KMS-11 (cell line): ENCODE measurements at regions not wholly inside any gene's neighbourhood (a gene's known extent, or its start where the extent isn't known, plus 50 kb on each side); places are given as distances from the start of the nearest gene placed in this dataset.

Experiments used
- H2AFZ ChIP-seq: fragments of 200-600 bp; sonication (generic); 2 replicates; pipeline ENCODE4 v1.6.1; 2016; ENCODE audit warnings: antibody characterized with exemption, mixed run types, low read depth
- H3K27ac ChIP-seq: fragments of 200-600 bp; sonication (generic); 2 replicates; pipeline ENCODE4 v1.6.1; 2016; ENCODE audit warnings: mild to moderate bottlenecking, mixed run types
- H3K27me3 ChIP-seq: fragments of 200-600 bp; sonication (generic); 2 replicates; pipeline ENCODE4 v1.6.1; 2017; ENCODE audit warnings: mild to moderate bottlenecking, low read depth, mixed run types, moderate library complexity; ENCODE audit not compliant: insufficient read depth
- H3K36me3 ChIP-seq: fragments of 200-600 bp; sonication (generic); 2 replicates; pipeline ENCODE4 v1.6.1; 2017; ENCODE audit warnings: mild to moderate bottlenecking, mixed run types; ENCODE audit not compliant: insufficient read depth
- H3K4me1 ChIP-seq: fragments of 200-600 bp; sonication (generic); 2 replicates; pipeline ENCODE4 v1.6.1; 2016; ENCODE audit warnings: mild to moderate bottlenecking, low read depth, mixed run types; ENCODE audit not compliant: poor library complexity, severe bottlenecking
- H3K4me2 ChIP-seq: fragments of 200-600 bp; sonication (generic); 2 replicates; pipeline ENCODE4 v1.7.0; 2016; ENCODE audit warnings: mild to moderate bottlenecking, mixed run types
- H3K4me3 ChIP-seq: fragments of 200-600 bp; sonication (generic); IDR thresholded peaks from 2 replicates; pipeline ENCODE4 v1.6.1; 2017; ENCODE audit warnings: low read depth, low read length, mixed read lengths; ENCODE audit not compliant: insufficient read depth
- H3K79me2 ChIP-seq: fragments of 200-600 bp; sonication (generic); 2 replicates; pipeline ENCODE4 v1.6.1; 2016; ENCODE audit warnings: low read depth, mixed run types; ENCODE audit not compliant: insufficient read depth
- H3K9ac ChIP-seq: fragments of 200-600 bp; sonication (generic); 2 replicates; pipeline ENCODE4 v1.6.1; 2016; ENCODE audit warnings: mild to moderate bottlenecking, mixed run types
- H4K20me1 ChIP-seq: fragments of 200-600 bp; sonication (generic); 2 replicates; pipeline ENCODE4 v1.6.1; 2016; ENCODE audit warnings: mild to moderate bottlenecking, mixed run types; ENCODE audit not compliant: insufficient read depth
- TF ChIP-seq, protein P1 (sequence below): fragments of 200-600 bp; sonication (generic); conservative IDR thresholded peaks from 2 replicates; pipeline ENCODE4 v1.6.1; 2017; ENCODE audit warnings: low read depth, mild to moderate bottlenecking, antibody characterized with exemption, low read length, moderate library complexity, mixed read lengths

DNA sequence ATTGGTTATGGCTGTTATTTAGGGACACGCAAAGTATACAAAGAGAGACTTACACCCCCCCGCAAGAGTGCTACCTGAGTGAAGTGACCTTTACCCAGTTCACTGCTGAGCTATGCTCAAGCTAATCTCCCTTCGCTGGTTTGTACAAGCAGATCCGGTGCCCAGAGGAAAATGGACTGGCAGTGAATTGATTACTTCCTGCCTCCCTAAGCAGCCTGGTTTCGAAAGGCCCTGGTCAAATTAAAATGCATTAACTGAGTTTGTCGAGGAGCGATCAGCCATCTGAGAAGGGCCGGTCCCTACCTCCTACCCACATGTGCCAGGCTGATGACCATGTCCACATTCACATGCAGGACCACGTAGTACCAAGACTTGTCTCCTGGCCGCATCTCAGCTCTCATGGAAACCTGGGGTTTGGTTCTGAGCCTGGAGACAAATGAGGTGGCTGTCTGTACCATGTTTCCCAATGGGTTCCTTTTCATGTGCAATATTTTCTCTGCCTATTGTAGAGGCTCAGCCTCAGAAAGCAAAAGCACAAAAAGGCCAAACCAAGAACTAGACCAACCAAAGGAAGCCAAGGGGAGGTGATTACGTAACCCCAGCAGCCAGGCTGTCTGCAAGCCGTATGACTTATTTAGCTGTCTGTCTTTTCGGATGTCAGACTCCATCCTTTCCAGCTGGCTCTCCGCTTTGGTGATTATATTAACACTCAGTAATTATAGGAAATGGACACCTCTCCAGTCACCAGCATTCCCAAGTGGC, 284.7 kb upstream of the PWP1 start:
- no peaks in the 10 kb centered on the region for H4K20me1 ChIP-seq
- no peaks in the 10 kb centered on the region for H3K79me2 ChIP-seq
- no peaks in the 10 kb centered on the region for H3K4me1 ChIP-seq
- H2AFZ ChIP-seq: no peak overlapping the region
- no peak overlapping the region for H3K4me2 ChIP-seq
- H3K36me3 ChIP-seq: no peaks in the 10 kb centered on the region
- no peak overlapping the region for H3K4me3 ChIP-seq
- H3K9ac ChIP-seq: no peak overlapping the region
- TF ChIP-seq, protein P1, sequence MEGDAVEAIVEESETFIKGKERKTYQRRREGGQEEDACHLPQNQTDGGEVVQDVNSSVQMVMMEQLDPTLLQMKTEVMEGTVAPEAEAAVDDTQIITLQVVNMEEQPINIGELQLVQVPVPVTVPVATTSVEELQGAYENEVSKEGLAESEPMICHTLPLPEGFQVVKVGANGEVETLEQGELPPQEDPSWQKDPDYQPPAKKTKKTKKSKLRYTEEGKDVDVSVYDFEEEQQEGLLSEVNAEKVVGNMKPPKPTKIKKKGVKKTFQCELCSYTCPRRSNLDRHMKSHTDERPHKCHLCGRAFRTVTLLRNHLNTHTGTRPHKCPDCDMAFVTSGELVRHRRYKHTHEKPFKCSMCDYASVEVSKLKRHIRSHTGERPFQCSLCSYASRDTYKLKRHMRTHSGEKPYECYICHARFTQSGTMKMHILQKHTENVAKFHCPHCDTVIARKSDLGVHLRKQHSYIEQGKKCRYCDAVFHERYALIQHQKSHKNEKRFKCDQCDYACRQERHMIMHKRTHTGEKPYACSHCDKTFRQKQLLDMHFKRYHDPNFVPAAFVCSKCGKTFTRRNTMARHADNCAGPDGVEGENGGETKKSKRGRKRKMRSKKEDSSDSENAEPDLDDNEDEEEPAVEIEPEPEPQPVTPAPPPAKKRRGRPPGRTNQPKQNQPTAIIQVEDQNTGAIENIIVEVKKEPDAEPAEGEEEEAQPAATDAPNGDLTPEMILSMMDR: no peak
- no peak overlapping the region for H3K27ac ChIP-seq
- H3K27me3 ChIP-seq: no peaks in the 10 kb centered on the region

DNA sequence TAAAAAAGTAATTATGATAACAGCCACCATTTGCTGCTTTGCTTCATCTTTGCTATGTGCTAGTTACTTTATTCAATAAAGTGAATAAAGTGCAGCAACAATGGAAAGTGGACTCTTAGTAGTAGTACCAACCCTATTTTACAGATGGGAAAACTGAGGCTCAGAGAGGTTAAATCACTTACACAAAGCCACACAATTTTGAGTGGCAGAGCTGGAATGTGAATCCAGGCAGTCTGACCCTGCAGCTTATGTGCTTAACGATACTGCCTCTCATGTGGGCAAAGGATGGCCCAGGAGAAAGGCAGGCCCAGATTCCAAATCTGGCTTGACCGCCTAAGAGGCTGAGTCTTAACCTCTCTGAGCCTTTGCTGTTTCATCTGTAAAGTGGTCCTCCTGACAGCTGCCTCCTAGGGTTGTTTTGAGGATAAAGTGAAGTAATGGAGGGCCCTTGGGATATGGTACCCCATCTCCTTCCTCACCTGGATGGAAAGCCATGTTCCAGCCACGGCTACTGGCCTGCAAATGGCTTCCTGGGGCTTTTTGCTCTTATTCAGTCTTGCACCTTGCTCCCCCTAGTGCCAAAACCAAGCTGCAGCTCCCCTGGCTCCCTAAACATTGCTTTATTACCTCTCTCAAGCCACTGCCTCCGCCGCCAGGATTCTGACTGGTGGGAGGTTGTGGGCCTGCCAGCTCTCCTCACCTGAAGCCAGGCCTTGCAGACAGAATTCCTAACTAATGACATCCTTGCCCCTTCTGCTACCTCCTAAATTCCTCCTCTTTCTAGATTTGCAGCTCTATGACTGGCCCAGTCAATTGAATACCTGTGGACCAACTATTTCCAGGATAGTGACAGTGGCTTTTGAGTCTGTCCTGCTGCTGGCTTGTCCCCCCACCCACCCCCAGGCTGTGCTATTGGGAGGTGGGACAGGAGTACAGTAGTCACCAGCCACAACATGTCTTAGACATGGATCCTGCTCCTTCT, 283.3 kb upstream of the PWP1 start:
- no peaks in the 10 kb centered on the region for H3K79me2 ChIP-seq
- no peaks in the 10 kb centered on the region for H3K36me3 ChIP-seq
- H4K20me1 ChIP-seq: no peaks in the 10 kb centered on the region
- peak overlapping the region; percentile 28; the same call in 1 of the 2 replicates for H2AFZ ChIP-seq
- H3K4me2 ChIP-seq: no peak overlapping the region
- no peaks in the 10 kb centered on the region for H3K4me1 ChIP-seq
- H3K27me3 ChIP-seq: no peaks in the 10 kb centered on the region
- H3K4me3 ChIP-seq: no peak overlapping the region
- no peak overlapping the region for H3K27ac ChIP-seq
- no peak overlapping the region for H3K9ac ChIP-seq
- TF ChIP-seq, protein P1: peak; percentile 50

DNA sequence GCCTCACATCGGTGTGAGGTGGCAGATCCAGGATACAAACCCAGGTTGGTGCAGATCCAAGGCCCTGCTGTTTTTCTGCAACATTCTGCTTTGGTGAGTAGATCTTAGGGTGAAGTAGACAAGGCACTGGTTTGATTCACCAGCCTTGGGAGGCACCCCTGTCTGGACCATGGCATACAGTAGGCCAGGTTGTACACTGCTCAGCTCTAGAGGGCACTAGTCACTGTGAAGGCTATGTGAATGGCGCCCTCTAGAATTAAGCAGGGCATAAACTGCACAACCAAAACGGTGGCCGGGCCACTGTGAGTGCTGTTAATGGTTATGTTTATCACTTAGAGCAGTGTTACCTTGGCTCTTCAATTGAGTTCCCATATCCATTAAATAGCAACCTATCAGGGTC, 280.6 kb upstream of the PWP1 start:
- Histone ChIP-seq H3K27ac (no peak overlapping the region), H2AFZ (no peak overlapping the region; the same call in 1 of the 2 replicates)

DNA sequence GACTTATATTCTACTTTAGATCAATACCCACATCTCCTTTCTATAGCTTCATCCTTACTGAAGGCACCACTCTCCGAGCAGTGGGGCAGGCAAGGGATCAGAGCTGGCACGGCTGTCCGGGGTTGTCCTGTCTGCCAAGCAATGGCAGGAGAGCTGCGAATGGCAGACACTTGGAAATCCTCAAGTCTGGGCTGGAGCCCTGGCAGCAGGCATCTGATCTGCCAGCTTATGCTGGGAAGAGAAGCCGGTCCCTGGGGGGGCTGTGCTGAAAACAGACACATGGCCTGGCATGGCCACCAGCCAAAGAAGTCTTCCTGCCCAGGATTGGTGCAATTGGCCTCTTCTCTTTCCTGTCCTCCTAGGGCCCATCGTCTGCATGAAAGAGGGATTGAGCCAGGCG, 280.2 kb upstream of the PWP1 start:
- Histone ChIP-seq H3K4me1 (no peaks in the 10 kb centered on the region), H3K4me3 (no peak overlapping the region)
- TF ChIP-seq, protein P1: no peak

More for the DNA sequence above, 280.6 kb upstream of the PWP1 start:
- no peaks in the 10 kb centered on the region for H3K79me2 ChIP-seq
- TF ChIP-seq, protein P1: no peak
- H3K4me1 ChIP-seq: no peaks in the 10 kb centered on the region
- H3K36me3 ChIP-seq: no peaks in the 10 kb centered on the region
- H3K27me3 ChIP-seq: no peaks in the 10 kb centered on the region
- no peaks in the 10 kb centered on the region for H4K20me1 ChIP-seq
- H3K9ac ChIP-seq: no peak overlapping the region
- H3K4me2 ChIP-seq: no peak overlapping the region
- H3K4me3 ChIP-seq: no peak overlapping the region

More for the DNA sequence above, 280.2 kb upstream of the PWP1 start:
- Histone ChIP-seq H2AFZ (no peak overlapping the region; the same call in 1 of the 2 replicates), H3K36me3 (no peaks in the 10 kb centered on the region), H3K79me2 (no peaks in the 10 kb centered on the region), H3K9ac (no peak overlapping the region), H3K27me3 (no peaks in the 10 kb centered on the region), H3K4me2 (no peak overlapping the region), H3K27ac (no peak overlapping the region), H4K20me1 (no peaks in the 10 kb centered on the region)
